HG02642 (cell line): ENCODE measurements at regions not wholly inside any gene's neighbourhood (a gene's known extent, or its start where the extent isn't known, plus 50 kb on each side); places are given as distances from the start of the nearest gene placed in this dataset.
"Not testable (repeated sequence)": the region's sequence is repeated elsewhere in the genome, so short reads cannot be mapped to it uniquely, and the experiment has no call there.

ENCODE experiments used
- ATAC-seq: cut with Tn5 transposase; IDR thresholded peaks from one replicate; pipeline ENCODE4 v1.9.1; 2021; ENCODE audit warnings: mild to moderate bottlenecking; ENCODE audit not compliant: unreplicated experiment, poor library complexity

DNA sequence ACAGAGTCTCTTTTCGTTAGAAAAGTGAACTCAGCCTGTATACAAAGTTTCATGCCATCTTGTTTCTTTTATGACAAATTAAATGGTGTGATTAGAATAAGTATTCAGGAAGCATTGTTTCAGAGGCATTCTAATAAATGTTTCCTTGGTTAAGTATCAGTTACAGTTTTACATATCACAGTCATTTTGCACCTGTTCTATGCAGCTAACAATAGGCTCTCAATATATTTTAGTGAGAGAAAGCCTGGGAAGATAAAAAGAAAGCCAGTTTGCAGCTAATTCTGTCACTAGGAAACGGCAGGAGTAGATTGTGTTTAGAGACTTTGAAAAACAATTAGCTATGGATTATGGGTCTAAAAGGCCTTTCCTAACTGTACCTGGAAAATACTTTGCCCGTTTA is 252.8 kb downstream of the ZIC1 start:
- ATAC-seq, result no peak

DNA sequence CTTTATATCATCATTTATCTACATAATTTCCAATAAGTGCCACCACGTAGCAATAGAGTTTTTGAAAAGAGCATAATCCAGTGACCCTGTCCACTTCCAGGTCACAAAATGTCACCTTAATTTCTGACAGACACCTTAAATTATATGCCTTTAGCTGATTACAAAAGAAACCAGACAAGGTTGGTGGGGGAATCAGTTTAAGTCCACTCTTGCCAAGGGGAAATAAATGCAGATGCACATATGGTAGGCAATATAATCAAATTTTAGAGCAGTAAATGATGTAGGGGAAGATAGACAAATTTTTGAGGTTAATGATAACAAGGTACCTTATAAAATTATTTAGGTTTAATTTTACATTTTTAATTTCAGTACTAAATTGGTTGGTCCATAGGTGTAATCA is 253.5 kb downstream of the ZIC1 start:
- no peak for ATAC-seq

DNA sequence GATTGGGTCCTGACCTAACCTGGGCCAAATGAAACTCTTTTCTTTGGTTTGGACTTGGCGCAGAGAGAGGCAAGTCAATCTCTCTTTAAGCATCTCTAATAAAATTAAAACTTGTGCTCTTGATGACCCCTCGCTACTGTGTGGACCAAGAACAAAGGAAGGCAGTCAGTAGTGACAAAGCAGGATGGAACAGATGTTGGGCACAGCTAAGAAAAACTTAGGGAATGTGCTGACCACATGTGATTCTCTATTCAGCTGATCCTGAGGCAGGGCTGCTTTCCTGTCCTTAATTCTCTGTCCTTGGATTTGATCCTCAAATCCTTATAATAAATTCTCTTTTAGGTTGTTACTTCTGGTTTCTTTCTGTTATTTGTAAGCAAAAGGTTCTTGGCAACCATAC is 259.9 kb downstream of the ZIC1 start:
- ATAC-seq, result no peak

DNA sequence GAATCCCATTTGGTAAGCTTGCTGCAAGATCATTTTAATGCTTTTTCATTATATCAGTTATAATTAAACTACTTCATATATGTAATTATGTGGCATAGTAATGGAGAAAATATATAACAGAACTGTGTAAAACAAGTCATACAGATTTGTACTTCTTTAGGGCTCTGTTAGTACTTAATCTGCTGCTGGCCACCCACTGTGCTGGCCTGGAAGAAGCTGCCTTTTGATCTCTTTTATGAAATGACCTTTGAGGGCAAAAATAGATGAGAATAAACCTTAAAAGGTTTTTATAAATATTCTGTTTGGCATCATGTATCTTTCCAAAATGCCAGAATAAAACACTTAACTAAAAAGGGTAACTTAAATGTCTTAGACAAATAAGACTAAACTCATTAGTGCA is 262.9 kb downstream of the ZIC1 start:
- no peak for ATAC-seq

DNA sequence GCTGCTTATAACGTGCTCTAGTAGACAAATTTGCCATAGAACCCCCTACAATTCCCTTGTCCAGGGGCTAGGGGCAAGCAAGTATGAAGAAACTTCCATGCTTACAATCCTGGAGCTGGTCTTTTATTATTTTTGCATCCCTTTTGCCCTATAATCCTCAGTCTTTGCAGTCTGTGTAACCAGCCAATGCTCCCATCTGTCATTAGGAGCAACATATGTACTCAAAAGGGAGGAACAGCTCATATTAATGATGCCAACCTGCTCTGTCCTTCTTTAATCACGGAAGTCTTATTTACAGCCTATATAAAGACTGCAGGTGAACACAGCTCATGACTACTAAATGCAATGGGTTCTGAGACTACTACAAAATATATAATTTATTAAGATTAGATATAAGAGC is 263.3 kb downstream of the ZIC1 start:
- no peak for ATAC-seq

DNA sequence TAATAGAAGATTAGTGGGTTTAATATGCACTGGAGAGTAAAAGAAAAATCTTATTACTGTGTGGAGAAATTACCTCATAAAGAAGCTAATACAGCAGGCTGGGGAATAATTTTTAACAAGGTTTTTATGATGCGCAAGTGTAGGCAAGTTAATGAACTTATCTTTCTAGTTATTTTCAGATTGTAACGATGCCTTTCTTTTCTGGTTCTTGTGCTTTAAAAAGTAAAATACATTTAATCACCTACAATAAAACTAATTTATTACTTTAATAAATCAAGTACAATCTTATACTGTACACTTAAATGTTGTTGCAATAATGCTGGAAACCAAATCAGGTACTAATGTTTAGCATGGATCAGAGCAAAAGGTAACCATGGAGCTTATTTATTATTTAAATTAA is 266.6 kb downstream of the ZIC1 start:
- no peak for ATAC-seq

DNA sequence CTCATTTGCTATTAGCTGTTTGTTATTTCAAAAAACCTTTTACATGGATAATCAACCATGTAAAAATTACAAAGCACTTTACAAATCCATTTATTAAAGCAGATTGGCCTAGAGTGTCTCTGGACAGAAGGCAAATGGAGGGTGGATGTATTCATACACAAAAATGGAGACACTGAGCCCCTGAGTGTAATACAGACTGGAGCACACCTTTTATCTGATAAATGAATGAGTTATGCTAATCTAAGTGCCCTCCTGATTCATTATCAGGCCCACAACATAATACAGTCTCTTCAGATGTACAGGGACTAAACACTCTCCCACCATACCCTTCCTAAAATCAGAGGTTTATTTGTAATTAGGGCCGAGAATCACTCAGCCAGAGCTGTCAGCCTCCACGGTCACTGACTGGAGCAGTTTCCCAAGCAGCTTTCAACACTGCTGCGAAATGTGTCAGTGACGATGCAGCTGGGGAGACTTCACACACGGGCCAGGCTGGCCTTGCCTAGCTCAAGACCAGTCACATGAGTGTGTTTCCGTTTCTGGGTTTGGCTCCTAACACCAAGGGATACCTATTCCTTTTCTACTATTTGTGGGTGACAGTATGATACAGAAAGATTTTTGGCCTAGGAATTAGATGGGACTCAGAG is 271.8 kb downstream of the ZIC1 start:
- ATAC-seq, result no peak

DNA sequence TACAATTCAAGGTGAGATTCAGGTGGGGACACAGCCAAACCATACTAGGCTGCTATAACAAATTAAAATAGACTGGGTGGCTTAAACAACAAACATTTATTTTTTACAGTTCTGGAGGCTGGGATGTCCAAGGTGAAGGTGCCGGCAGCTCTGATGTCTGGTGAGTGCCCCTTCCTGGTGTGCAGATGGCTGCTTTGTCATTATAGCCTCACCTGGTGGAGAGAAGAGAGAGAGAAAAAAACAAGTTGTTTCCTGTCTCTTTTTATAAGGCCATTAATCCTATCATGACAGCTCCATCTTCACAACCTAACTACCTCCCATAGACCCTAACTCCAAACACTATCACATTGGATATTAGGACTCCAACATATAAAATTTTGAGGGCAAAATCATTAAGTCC is 279.7 kb downstream of the ZIC1 start:
- ATAC-seq, result no peak

DNA sequence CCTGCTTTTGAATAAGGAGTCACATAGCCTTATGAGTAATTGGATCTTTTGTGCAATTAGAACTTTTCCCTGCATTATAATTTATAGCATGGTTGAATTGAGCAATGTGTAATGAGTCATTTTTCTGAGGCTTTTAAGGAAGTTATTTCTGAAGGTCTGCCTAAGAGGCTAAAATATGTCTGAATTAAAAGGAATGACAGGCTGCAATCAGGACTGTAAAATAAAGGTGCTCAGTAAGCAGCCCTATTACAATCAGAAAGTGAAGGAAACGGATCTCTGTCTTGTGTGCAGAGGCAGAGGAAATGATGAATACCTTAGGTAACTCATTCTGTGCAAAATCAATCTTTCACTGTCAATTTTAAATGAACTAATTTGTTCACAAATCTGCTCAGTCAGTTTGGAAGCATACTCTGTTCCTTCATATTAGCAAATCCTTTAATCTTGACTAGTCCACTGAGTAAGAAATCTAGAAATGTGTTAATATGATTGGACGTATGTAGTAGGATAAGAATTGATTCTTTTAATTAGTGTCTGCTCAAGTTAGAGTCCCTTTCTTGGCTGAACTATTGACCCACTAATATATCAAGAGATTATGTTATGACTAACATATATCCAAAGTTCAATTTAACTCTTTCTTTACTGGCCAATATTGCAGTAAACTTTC is 290.1 kb downstream of the ZIC1 start:
- ATAC-seq, result no peak

DNA sequence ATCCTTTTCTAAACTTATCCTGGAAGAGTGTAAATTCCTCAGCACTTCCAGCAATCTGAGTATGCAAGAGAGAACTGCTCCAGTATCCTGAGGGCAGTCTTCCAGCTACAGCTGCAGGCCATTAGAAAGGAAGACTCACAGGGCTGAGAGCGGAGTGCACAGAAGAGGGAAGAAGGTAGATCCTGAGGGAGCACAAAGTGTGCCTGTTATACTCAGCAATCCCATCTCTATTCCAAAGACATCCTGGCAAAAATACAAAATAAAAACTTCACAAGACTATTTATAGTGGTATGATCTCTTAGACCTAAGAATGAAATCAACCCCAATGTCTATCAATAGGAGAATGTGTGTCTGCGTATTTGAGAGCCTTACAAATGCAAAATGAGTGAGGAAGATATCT is 292.0 kb downstream of the ZIC1 start:
- ATAC-seq, result no peak

DNA sequence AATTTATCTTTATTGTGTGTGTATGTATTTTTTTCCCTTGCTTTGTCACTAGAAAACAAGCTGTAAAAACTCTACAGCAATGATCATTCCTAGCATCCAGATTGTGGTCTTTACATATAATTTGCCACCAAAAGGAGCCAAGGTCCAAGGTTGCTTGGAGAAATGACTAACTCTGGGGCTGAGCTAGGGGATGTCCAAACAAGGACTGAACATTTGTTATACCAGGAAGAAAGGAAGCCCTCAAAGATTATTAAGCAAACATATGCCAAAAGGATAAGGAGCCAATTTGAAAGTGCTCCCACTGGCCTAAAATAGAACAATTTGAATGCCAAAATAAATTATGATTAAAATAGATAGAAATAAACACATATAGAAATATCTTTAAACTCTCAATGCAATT is 293.3 kb downstream of the ZIC1 start:
- no peak for ATAC-seq

DNA sequence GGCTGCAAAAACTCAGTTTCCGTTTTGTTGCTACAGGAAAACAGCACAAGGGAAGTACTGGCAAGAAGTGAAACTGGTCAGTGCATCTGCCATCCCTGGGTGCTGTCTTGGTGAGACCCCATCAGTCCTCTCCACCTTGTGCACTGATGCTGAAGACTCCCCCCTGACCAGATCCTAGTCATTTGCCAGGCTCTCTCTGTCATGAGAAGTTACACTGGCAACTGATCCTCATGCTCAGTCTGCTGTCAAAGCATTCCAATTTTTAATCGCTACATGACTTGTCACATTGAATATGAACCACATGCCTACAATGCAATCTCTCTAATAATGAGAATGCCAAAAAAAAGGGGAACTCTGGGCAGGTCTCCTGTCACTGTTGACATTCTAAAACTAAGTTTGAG is 296.5 kb downstream of the ZIC1 start:
- ATAC-seq, result no peak

DNA sequence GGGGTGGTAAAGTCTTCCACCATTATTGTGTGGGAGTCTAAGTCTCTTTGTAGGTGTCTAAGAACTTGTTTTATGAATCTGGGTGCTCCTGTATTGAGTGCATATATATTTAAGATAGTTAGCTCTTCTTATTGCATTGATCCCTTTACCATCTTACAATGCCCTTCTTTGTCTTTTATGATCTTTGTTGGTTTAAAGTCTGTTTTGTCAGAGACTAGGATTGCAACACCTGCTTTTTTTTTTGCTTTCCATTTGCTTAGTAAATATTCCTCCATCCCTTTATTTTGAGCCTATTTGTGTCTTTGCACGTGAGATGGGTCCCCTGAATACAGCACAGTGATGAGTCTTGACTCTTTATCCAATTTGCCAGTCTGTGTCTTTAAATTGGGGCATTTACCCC is 301.6 kb downstream of the ZIC1 start:
- not testable (repeated sequence) for ATAC-seq

DNA sequence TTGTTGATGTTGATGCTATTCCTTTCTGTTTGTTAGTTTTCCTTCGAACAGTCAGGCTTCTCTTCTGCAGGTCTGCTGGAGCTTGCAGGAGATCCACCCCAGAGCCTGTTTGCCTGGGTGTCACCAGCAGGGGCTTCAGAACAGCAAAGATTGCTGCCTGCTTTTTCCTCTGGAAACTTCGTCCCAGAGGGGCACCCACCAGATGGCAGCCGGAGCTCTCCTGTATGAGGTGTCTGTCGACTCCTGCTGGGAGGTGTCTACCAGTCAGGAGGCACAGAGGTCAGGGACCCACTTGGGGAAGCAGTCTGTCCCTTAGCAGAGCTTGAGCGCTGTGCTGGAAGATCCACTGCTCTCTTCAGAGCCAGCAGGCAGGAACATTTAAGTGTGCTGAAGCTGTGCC is 303.2 kb downstream of the ZIC1 start:
- no peak for ATAC-seq

DNA sequence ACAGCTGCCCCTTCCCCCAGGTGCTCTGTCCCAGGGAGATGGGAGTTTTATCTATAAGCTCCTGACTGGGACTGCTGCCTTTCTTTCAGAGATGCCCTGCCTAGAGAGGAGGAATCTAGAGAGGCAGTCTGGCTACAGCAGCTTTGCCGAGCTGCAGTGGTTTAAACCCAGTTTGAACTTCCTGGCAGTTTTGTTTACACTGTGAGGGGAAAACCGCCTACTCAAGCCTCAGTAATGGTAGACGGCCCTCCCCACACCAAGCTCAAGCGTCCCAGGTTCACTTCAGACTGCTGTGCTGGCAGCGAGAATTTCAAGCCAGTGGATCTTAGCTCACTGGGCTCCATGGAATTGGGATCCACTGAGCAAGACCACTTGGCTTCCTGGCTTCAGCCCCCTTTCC is 303.6 kb downstream of the ZIC1 start:
- not testable (repeated sequence) for ATAC-seq

DNA sequence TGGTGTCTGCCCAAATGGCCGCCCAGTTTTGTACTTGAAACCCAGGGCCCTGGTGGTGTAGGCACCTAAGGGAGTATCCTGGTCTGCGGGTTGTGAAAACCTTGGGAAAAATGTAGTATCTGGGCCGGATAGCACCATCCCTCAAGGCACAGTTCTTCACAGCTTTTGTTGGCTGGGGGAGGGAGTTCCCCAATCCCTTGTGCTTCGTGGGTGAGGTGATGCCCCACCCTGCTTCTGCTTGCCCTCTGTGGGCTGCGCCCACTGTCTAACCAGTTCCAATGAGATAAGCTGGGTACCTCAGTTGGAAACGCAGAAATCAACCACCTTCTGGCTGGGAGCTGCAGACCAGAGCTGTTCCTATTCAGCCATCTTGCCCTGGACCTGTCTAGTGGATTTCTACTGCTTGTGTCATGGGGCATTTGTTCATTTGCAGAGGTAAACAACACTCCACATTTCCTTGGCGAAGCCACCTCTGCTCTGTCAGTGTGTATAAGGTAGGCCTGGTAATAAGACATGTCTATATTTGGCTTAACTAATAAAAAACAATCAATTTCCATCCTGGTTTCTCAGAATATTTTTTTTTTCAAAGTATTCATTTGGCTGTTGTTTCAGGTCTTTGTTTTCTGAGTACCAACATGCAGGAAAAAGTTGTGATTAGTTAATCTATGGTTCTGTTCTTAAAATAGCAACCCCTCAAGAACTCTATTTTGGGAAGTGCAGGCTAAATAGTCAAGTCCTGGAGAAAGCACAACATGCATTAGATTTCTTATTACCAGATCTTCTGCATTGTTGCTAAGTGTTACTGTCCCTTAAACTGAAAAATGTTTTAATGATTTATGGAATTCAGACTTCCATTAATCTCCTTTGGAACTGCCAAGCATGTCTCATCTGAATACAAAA is 304.3 kb downstream of the ZIC1 start:
- no peak for ATAC-seq

DNA sequence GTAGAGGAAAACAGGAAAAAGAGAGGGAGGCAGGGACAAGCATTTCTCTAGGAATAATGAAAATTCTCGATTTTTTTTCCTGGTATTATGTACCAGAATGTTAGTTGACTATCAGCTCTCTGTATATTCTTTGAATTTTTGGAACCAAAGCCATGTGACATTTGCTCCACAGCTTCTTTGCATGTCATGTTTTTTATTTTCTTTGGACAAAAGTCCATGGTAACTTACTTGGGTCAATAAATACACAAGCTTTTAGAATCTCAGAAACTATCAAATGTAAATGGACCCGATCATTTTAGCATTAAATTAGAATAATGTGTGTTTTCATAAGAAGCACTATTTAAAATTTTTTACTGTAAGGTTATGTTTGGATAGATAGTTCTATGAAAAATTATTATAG is 320.5 kb downstream of the ZIC1 start:
- ATAC-seq, result no peak

DNA sequence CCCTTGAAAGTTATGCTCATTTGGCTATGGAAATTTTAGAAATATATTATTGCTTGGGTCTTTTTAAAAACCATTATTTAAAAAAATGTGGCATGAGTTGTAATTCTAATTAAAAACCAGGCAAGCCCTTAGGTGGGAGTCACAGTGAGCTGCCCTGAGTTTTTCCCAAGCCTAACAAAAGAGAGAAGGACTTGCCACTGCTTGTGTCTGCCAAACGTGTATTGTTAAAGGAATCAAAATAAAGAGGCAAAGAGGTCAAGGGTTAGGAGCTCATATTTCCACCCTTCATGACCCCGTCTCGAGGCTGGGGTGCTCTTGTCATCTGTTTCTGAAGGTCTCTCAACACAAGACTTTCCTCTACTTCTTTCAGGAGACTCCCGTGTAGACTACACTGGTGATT is 321.1 kb downstream of the ZIC1 start:
- no peak for ATAC-seq

DNA sequence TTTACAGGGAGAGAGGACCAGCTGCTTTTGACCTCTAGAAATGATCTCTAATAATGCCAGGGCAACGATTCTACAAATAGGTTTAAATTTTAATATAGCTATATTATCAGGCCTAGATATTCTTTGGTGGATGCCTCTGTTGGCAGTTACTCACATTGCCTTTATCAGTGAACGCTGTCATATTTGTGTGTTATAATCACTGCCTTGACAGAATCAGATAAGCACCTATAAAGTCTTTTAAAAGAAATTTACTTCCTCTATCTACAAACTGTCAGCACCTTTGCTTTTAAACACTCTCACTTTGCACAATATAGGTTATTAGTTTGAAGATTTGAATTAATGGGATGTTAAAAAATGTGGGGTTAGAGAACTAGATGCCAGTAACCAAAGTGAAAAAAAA is 324.1 kb downstream of the ZIC1 start:
- no peak for ATAC-seq

DNA sequence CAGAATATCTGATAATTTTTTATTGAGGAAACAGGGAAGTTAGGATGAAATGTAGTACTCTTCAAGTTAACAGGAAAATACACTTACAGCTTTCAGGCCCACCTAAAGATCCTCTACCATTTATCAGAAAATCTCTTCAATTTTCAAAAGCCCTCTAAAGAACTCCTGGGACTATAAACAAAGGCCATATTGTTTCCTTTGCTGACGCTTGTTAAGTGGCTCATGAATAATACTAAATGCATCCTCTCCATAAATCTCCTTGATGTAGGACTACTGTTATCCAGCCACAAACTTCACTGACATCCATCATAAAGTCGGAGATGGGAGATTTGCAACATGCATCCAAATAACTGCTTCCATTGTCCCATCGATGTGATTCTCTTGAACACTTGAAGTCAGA is 326.5 kb downstream of the ZIC1 start:
- ATAC-seq, result no peak

DNA sequence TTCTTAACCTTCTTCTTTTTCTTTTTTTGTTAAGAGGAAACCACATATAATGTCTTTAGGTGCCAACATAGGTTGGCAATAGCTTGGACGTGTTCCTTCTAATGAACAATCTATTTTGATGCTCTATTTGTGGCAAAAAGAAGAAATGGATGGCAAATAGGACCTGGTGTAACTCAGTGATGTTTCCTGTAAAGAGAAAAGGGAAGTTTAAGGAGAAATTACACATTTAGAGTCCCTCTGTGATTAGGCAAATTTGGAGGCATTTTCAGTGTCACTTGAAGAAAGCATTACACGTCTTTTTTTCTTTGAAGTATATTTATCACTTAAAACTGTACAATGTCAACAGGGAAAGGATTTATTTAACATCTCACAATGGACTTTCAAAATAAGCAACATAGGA is 327.1 kb downstream of the ZIC1 start:
- ATAC-seq, result no peak
